PC-3 (cell line): ENCODE measurements at regions not wholly inside any gene's neighbourhood (a gene's known extent, or its start where the extent isn't known, plus 50 kb on each side); places are given as distances from the start of the nearest gene placed in this dataset.

Source experiments
- CTCF ChIP-seq: fragments of 300-600 bp; sonication (generic); conservative IDR thresholded peaks from 2 replicates; pipeline ENCODE4 v1.5.1; 2017; ENCODE audit warnings: antibody characterized with exemption, low read depth, mild to moderate bottlenecking, low read length
- EZH2phosphoT487 ChIP-seq: fragments of 300-600 bp; sonication (generic); IDR thresholded peaks from 2 replicates; pipeline ENCODE4 v1.6.1; 2018; ENCODE audit warnings: mild to moderate bottlenecking, antibody characterized with exemption, low read length, borderline replicate concordance

GRCh38 chr2:64300066-64300465, 153.9 kb upstream of the LGALSL start:
- no peak for TF ChIP-seq CTCF
- TF ChIP-seq EZH2phosphoT487: no peak
